Prostate gland (tissue), 2 donors: ENCODE measurements at regions not wholly inside any gene's neighbourhood (a gene's known extent, or its start where the extent isn't known, plus 50 kb on each side); places are given as distances from the start of the nearest gene placed in this dataset.

Experiments
- DNase-seq: peaks from one replicate; pipeline ENCODE4 v3.0.0-alpha.2; 2019; ENCODE audit warnings: low spot score
- H3K27ac ChIP-seq, 2 donors: fragments of 200-600 bp; sonication (generic); 2 replicates each; pipeline ENCODE4 v1.5.1; 2017 to 2019
- H3K27me3 ChIP-seq: fragments of 200-600 bp; sonication (generic); replicated peaks from 2 replicates; pipeline ENCODE4 v1.5.1; 2019; ENCODE audit not compliant: insufficient read depth
- H3K36me3 ChIP-seq, 2 donors: fragments of 200-600 bp; sonication (generic); 1 replicate in 1 of 2; 2 replicates in 1 of 2; pipeline versions ENCODE4 v1.5.1 to v1.8.1; 2017 to 2019
- H3K4me1 ChIP-seq: fragments of 200-600 bp; sonication (generic); replicated peaks from 2 replicates; pipeline ENCODE4 v1.5.1; 2019
- H3K4me3 ChIP-seq, 2 donors: fragments of 200-600 bp; sonication (generic); 2 replicates each; pipeline ENCODE4 v1.5.1; 2017 to 2019
- H3K9me3 ChIP-seq: fragments of 200-600 bp; sonication (generic); 2 replicates; pipeline ENCODE4 v1.5.1; 2017
- POLR2A ChIP-seq: fragments of 450-650 bp; IDR thresholded peaks from one replicate; pipeline ENCODE4 v1.6.1; 2016; ENCODE audit warnings: antibody characterized with exemption, mild to moderate bottlenecking
- POLR2AphosphoS5 ChIP-seq: sonication (generic); formaldehyde crosslinking; IDR thresholded peaks from one replicate; pipeline ENCODE4 v1.6.1; 2017; ENCODE audit warnings: antibody characterized with exemption
- WGBS: methylation state at CpG from one replicate; pipeline ENCODE4 v1.1.5; 2018; 5-methylcytosine and 5-hydroxymethylcytosine counted together
- intact Hi-C: fragments of 100-400 bp; cut with DNase I; formaldehyde crosslinking; loops from one replicate; pipeline ENCODE4 v1.14.2; 2022
- TF ChIP-seq, protein P1 (sequence below), 4 experiments: fragments of 200-600 bp in 2 of 4; fragments of 450-650 bp in 2 of 4; sonication (generic) in 2 of 4; IDR thresholded peaks; 1 replicate in 3 of 4; 2 replicates in 1 of 4; pipeline ENCODE4 v1.5.1; 2016 to 2019; ENCODE audit warnings: antibody characterized with exemption in 4 of 4, mild to moderate bottlenecking in 2 of 4, moderate library complexity in 2 of 4

DNA sequence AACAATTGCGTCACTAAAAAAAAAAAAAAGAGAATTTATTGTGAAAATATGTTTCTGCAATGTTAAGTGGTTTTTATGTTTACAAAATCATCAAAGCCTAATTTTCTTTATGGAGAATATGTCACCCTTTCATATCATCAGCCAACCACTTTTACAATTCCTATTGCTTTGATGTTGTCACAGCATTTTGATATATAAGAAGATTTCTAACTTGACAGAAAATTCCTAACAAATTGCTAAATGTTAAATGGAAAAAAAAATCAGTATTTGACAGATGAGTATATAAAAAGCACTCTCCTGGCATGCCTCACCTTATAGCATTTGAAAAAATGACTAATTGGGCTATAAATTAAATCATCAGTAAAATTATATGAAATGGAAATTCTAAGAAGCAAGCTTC lies 1457.3 kb upstream of the ALCAM start:
- intact Hi-C loops = no loop called here
- TF ChIP-seq, protein P1, sequence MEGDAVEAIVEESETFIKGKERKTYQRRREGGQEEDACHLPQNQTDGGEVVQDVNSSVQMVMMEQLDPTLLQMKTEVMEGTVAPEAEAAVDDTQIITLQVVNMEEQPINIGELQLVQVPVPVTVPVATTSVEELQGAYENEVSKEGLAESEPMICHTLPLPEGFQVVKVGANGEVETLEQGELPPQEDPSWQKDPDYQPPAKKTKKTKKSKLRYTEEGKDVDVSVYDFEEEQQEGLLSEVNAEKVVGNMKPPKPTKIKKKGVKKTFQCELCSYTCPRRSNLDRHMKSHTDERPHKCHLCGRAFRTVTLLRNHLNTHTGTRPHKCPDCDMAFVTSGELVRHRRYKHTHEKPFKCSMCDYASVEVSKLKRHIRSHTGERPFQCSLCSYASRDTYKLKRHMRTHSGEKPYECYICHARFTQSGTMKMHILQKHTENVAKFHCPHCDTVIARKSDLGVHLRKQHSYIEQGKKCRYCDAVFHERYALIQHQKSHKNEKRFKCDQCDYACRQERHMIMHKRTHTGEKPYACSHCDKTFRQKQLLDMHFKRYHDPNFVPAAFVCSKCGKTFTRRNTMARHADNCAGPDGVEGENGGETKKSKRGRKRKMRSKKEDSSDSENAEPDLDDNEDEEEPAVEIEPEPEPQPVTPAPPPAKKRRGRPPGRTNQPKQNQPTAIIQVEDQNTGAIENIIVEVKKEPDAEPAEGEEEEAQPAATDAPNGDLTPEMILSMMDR (IDR thresholded peaks at IDR 0.05) = no peak
- TF ChIP-seq POLR2A = no peak
- TF ChIP-seq POLR2AphosphoS5 = no peak
- no peak for DNase-seq
- Histone ChIP-seq H3K27ac (no peak overlapping the region), H3K4me1 (no peaks in the 10 kb centered on the region), H3K27me3 (no peaks in the 10 kb centered on the region), H3K9me3 (no peaks in the 10 kb centered on the region), H3K36me3 (no peaks in the 10 kb centered on the region), H3K4me3 (no peak overlapping the region)
- WGBS = 87% methylated on average over 1 of the region's 1 CpG

DNA sequence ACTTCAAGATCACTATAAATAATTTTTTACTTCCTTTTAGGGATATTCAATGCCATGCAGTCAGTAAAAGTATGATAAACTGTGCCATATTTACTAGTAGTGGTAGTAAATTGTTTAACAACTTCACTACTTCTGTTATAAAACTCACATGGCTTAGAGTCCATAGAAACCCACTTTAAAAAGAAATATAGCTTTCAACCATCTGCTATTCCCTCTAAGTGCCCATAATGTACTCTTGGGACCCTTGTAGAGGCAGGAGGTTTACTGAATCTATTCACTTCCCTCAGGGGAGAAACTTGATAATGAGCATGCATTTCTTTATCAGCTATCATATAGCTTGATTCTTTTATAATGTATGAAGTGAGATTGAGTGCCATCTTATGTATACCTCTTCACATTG lies 1448.4 kb upstream of the ALCAM start:
- intact Hi-C loops = no loop called here
- Histone ChIP-seq H3K27ac (no peak overlapping the region), H3K36me3 (no peaks in the 10 kb centered on the region), H3K4me3 (no peak overlapping the region), H3K9me3 (no peaks in the 10 kb centered on the region), H3K27me3 (no peaks in the 10 kb centered on the region), H3K4me1 (no peaks in the 10 kb centered on the region)
- TF ChIP-seq POLR2A (no peak), POLR2AphosphoS5 (no peak)
- TF ChIP-seq, protein P1 (IDR thresholded peaks at IDR 0.05) = no peak
- no peak for DNase-seq

DNA sequence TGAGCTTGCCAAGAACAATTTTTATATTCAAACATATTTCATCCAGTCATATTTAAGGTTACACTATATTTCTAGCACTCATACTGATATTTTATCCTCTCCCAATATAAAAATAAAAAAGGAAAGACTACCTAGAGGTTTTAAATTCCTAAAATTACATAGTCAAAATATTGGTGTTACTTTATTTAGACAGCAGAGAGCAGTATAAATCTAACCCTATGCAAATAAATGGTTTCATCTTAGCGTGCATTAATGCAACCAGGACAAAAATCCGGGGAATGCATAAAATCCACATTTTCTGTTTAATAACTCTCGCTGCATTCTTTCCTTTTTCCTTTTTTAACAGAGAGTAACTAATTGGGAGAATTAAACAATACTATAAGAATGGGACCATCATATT lies 1447.4 kb upstream of the ALCAM start:
- intact Hi-C loops = no loop called here
- H3K36me3 ChIP-seq = no peaks in the 10 kb centered on the region
- no peaks in the 10 kb centered on the region for H3K4me1 ChIP-seq
- WGBS = 68% methylated on average over 3 of the region's 3 CpGs
- no peak for DNase-seq
- no peaks in the 10 kb centered on the region for H3K27me3 ChIP-seq
- TF ChIP-seq, protein P1 (IDR thresholded peaks at IDR 0.05) = no peak
- TF ChIP-seq POLR2AphosphoS5 = no peak
- TF ChIP-seq POLR2A = no peak
- no peak overlapping the region for H3K4me3 ChIP-seq
- H3K27ac ChIP-seq = no peak overlapping the region
- H3K9me3 ChIP-seq = no peaks in the 10 kb centered on the region

DNA sequence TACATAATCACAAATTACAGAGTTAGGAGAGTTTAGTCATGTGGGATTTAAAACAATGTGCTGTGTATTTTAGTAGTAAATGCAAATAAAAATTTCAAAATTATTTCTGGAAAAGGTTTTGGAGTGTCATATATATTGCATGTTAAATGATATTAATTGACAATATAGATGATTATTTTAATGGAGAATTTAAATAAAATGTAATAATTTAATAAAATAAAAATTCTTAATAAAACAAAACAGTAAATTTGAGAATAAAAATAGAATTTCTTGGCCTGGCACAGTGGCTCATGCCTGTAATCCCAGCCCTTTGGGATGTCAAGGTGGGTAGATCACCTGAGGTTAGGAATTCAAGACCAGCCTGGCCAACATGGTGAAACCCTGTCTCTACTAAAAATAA lies 1442.8 kb upstream of the ALCAM start:
- H3K36me3 ChIP-seq = no peaks in the 10 kb centered on the region
- no peaks in the 10 kb centered on the region for H3K27me3 ChIP-seq
- H3K9me3 ChIP-seq = no peaks in the 10 kb centered on the region
- H3K27ac ChIP-seq = no peak overlapping the region
- intact Hi-C loops = no loop called here
- DNase-seq = no peak
- no peak overlapping the region for H3K4me3 ChIP-seq
- TF ChIP-seq POLR2A (no peak), POLR2AphosphoS5 (no peak)
- TF ChIP-seq, protein P1 (IDR thresholded peaks at IDR 0.05) = no peak
- H3K4me1 ChIP-seq = no peaks in the 10 kb centered on the region

DNA sequence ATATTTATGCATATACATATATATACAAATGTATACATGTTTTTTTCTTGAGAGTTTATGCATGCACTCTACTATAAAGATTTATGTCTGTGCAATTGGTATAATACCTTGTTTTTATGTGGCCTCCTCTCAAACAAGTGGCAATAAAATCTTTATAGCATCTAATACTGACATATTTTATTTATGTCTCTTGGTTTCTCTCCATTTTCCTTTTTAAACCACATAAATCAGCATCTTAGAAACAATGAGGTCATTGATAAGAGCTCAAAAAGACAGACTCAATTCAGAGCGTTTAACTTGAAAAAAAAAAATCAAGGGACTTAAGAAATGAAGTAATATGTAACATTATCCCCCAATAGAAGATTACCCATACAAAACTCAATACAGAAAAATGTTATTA lies 1442.2 kb upstream of the ALCAM start:
- TF ChIP-seq, protein P1 (IDR thresholded peaks at IDR 0.05) = no peak
- TF ChIP-seq POLR2AphosphoS5 (no peak), POLR2A (no peak)
- no peak overlapping the region for H3K27ac ChIP-seq
- 13% methylated on average over 1 of the region's 1 CpG for WGBS
- no peaks in the 10 kb centered on the region for H3K9me3 ChIP-seq
- H3K27me3 ChIP-seq = no peaks in the 10 kb centered on the region
- no peaks in the 10 kb centered on the region for H3K4me1 ChIP-seq
- no peaks in the 10 kb centered on the region for H3K36me3 ChIP-seq
- DNase-seq = no peak
- H3K4me3 ChIP-seq = no peak overlapping the region
- intact Hi-C loops = no loop called here
